Heart left ventricle (tissue), 16 donors: ENCODE measurements at regions not wholly inside any gene's neighbourhood (a gene's known extent, or its start where the extent isn't known, plus 50 kb on each side); places are given as distances from the start of the nearest gene placed in this dataset.

Experiments
- ATAC-seq, 4 donors: fragments of 200-7000 bp; cut with Tn5 transposase; one replicate each; pipeline ENCODE4 v1.9.1; 2020 to 2022; ENCODE audit warnings: moderate library complexity in 4 of 4, mild to moderate bottlenecking in 3 of 4, moderate number of reproducible peaks in 1 of 4
- DNase-seq, 5 donors: peaks; one replicate each; pipeline ENCODE4 v3.0.0-alpha.2; 2020
- H3K27ac ChIP-seq, 12 donors: fragments of 200-600 bp; sonication (generic) in 4 of 12; one replicate each; pipeline versions ENCODE4 v1.5.0 to v1.8.0; 2016 to 2022; ENCODE audit warnings: mild to moderate bottlenecking in 2 of 12
- H3K27me3 ChIP-seq, 9 donors: fragments of 200-600 bp; sonication (generic) in 2 of 9; one replicate each; pipeline versions ENCODE4 v1.5.1 to v1.8.0; 2016 to 2022; ENCODE audit warnings: mild to moderate bottlenecking in 3 of 9
- H3K36me3 ChIP-seq, 9 donors: fragments of 200-600 bp; sonication (generic) in 2 of 9; one replicate each; pipeline versions ENCODE4 v1.5.0 to v1.8.0; 2018 to 2022; ENCODE audit warnings: mild to moderate bottlenecking in 2 of 9
- H3K4me1 ChIP-seq, 12 donors: fragments of 200-600 bp; sonication (generic) in 4 of 12; one replicate each; pipeline versions ENCODE4 v1.5.0 to v1.8.0; 2016 to 2022; ENCODE audit warnings: mild to moderate bottlenecking in 3 of 12
- H3K4me3 ChIP-seq, 12 donors: fragments of 200-600 bp; sonication (generic) in 4 of 12; one replicate each; pipeline versions ENCODE4 v1.5.0 to v1.8.0; 2017 to 2022; ENCODE audit warnings: mild to moderate bottlenecking in 9 of 12, moderate library complexity in 4 of 12
- H3K9me3 ChIP-seq, 12 donors: fragments of 200-600 bp; sonication (generic) in 4 of 12; one replicate each; pipeline versions ENCODE4 v1.5.0 to v1.8.0; 2016 to 2022; ENCODE audit warnings: mild to moderate bottlenecking in 1 of 12
- POLR2A ChIP-seq, 2 donors: fragments of 450-650 bp; IDR thresholded peaks; one replicate each; pipeline ENCODE4 v1.6.1; 2017; ENCODE audit warnings: antibody characterized with exemption in 2 of 2, mild to moderate bottlenecking in 2 of 2, moderate library complexity in 2 of 2
- whole genome bisulfite sequencing, 4 donors: extraction: QIAGEN DNeasy Blood & Tissue Kit in 2 of 4; methylation state at CpG; one replicate each; pipeline versions ENCODE4 v1.1.5 to v1.1.7; 2013 to 2018; 5-methylcytosine and 5-hydroxymethylcytosine counted together
- intact Hi-C, 10 donors: fragments of 100-400 bp; cut with DNase I; formaldehyde crosslinking; loops; one replicate each; pipeline versions ENCODE4 v1.11.1 to v1.14.2; 2022
- TF ChIP-seq, protein P1 (sequence below), 12 donors: fragments of 200-600 bp; sonication (generic) in 4 of 12; IDR thresholded peaks; one replicate each; pipeline versions ENCODE4 v1.5.0 to v1.8.0; 2018 to 2022; ENCODE audit warnings: antibody characterized with exemption in 12 of 12, mild to moderate bottlenecking in 5 of 12
- donor health status: ischemic (EF 13 %, LVEDD 7.1; RV severe dilation, severe dysfunction).
- donor health status: healthy with polysubstance abuse.
- donor health status: DM: no; HTN: yes; CAD: no.
- donor health status: DM: no; HTN: no; CAD: no.
- donor health status: ischemic (EF 25% LVEDD 6.9; RV normal size, moderate dysfunction).
- donor health status: ischemic (EF 25% LVEDD 5.7; RV mildly dilated, moderate dysfunction).
- donor health status: healthy.
- donor health status: DM: yes; HTN: yes; CAD: no.
- donor health status: ischemic (EF 35%, LVEDD 5.7; RV mildly dilated, moderate dysfunction).
- donor health status: nonischemic (EF 11% LVEDD 7.7; RV severe dilation, severe dysfunction).
- donor health status: DM: yes; HTN: yes; CAD: no.
- donor health status: PGD.
- donor health status: ischemic (EF 29% LVEDD 5.4; RV normal size, mild dysfunction).
- donor health status: nonischemic (EF 23%, LVEDD 6.1; RV moderate dilation, normal function).

GRCh38 chr10:8245814-8246142 lies 191.3 kb downstream of the GATA3 start:
- DNase-seq (no peak), ATAC-seq (no peak)
- no peaks in the 10 kb centered on the region for H3K27me3 ChIP-seq
- H3K4me1 ChIP-seq: peaks cover 0 to 15% (median 0%) of the 10 kb centered on the region in 12 donors
- WGBS, 4 donors: 80 to 85% (median 83%) methylated on average over 3 of the region's 3 CpGs
- peaks cover 0 to 21% (median 6%) of the 10 kb centered on the region in 12 donors for H3K9me3 ChIP-seq
- H3K27ac ChIP-seq: peak overlapping the region in 1 of 12 donors; percentile 58
- H3K36me3 ChIP-seq: no peaks in the 10 kb centered on the region
- intact Hi-C loops: no loop called here
- TF ChIP-seq, protein P1, sequence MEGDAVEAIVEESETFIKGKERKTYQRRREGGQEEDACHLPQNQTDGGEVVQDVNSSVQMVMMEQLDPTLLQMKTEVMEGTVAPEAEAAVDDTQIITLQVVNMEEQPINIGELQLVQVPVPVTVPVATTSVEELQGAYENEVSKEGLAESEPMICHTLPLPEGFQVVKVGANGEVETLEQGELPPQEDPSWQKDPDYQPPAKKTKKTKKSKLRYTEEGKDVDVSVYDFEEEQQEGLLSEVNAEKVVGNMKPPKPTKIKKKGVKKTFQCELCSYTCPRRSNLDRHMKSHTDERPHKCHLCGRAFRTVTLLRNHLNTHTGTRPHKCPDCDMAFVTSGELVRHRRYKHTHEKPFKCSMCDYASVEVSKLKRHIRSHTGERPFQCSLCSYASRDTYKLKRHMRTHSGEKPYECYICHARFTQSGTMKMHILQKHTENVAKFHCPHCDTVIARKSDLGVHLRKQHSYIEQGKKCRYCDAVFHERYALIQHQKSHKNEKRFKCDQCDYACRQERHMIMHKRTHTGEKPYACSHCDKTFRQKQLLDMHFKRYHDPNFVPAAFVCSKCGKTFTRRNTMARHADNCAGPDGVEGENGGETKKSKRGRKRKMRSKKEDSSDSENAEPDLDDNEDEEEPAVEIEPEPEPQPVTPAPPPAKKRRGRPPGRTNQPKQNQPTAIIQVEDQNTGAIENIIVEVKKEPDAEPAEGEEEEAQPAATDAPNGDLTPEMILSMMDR (IDR thresholded peaks at IDR 0.05): no peak
- TF ChIP-seq POLR2A (IDR thresholded peaks at IDR 0.05): no peak
- no peak overlapping the region for H3K4me3 ChIP-seq

- intact Hi-C loops: no loop called here
- H3K9me3 ChIP-seq: peaks cover 0 to 21% (median 6%) of the 10 kb centered on the region in 12 donors
- WGBS, 4 donors: 76 to 85% (median 83%) methylated on average over 2 of the region's 2 CpGs
- H3K4me1 ChIP-seq: peaks cover 0 to 15% (median 0%) of the 10 kb centered on the region in 12 donors
- no peaks in the 10 kb centered on the region for H3K27me3 ChIP-seq
- TF ChIP-seq POLR2A (IDR thresholded peaks at IDR 0.05): no peak
- TF ChIP-seq, protein P1 (IDR thresholded peaks at IDR 0.05): no peak
- H3K27ac ChIP-seq: no peak overlapping the region
- H3K4me3 ChIP-seq: no peak overlapping the region
- ATAC-seq: no peak
- no peak for DNase-seq
- no peaks in the 10 kb centered on the region for H3K36me3 ChIP-seq
These were observed 192.1 kb downstream of the GATA3 start for GRCh38 chr10:8246548-8246947.

DNA sequence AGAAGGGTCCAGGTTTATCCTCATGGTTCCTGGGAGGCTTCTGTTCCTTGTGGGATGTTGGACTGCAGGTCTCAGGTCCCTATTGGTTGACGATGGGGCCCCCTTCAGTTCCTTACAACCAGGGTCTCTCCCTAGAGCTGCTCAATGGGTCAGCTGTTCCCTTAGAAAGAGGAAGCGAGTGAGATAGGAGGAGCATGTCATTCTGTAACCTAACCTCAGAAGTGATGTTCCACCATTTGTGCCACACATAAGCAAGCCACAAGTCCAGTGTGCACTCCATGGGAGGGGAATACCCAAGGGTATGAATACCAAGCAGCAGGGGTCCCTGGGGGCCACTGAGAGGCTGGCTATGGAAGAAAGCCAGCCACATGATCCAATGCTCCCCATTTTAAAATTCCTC lies 192.7 kb downstream of the GATA3 start:
- Histone ChIP-seq H3K4me1 (peaks cover 0 to 15% (median 0%) of the 10 kb centered on the region in 12 donors), H3K9me3 (peaks cover 0 to 21% (median 6%) of the 10 kb centered on the region in 12 donors), H3K36me3 (no peaks in the 10 kb centered on the region), H3K4me3 (no peak overlapping the region), H3K27ac (no peak overlapping the region), H3K27me3 (no peaks in the 10 kb centered on the region)
- DNase-seq (no peak), ATAC-seq (no peak)
- 86 to 100% (median 98%) methylated on average over 2 of the region's 2 CpGs for WGBS, 4 donors
- intact Hi-C loops: no loop called here
- no peak for TF ChIP-seq POLR2A (IDR thresholded peaks at IDR 0.05)
- TF ChIP-seq, protein P1 (IDR thresholded peaks at IDR 0.05): no peak

- H3K27ac ChIP-seq: no peak overlapping the region
- peaks cover 0 to 15% (median 0%) of the 10 kb centered on the region in 12 donors for H3K4me1 ChIP-seq
- 76 to 83% (median 80%) methylated on average over 2 of the region's 2 CpGs for WGBS, 4 donors
- ATAC-seq: no peak
- no peak for TF ChIP-seq POLR2A (IDR thresholded peaks at IDR 0.05)
- TF ChIP-seq, protein P1 (IDR thresholded peaks at IDR 0.05): no peak
- H3K4me3 ChIP-seq: no peak overlapping the region
- H3K9me3 ChIP-seq: peaks cover 0 to 21% (median 6%) of the 10 kb centered on the region in 12 donors
- intact Hi-C loops: no loop called here
- no peaks in the 10 kb centered on the region for H3K27me3 ChIP-seq
- no peak for DNase-seq
- no peaks in the 10 kb centered on the region for H3K36me3 ChIP-seq
These were observed 194.4 kb downstream of the GATA3 start for GRCh38 chr10:8248868-8249267.
